ENCODE measurements at regions not wholly inside any gene's neighbourhood (a gene's known extent, or its start where the extent isn't known, plus 50 kb on each side); places are given as distances from the start of the nearest gene placed in this dataset.

DNA sequence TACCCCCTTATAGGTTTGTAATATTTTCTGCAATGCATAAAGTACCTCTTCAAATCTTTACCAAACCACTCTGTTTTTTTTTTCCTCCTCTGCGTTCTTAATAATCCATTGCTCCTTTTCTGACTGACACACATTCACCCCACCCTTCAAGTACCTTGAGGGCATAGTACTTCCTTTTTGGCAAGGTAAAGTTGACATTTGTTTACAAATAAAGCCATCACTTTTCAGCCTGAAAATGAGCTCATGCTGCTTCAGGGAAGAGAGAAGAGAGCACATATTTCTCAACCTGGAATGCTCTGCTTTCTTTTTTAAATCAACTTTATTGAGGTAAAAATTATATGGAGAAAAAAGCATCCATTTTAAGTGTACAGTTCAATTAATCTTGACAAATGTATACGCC, 113.9 kb downstream of the AGTR2 start:
- TF ChIP-seq ZBTB7A (IDR thresholded peaks at IDR 0.05; ENCODE audit: low read depth) (no peak), YY1 (IDR thresholded peaks at IDR 0.05; ENCODE audit: low read depth) (no peak), NFIC (IDR thresholded peaks at IDR 0.05) (no peak), EP300 (IDR thresholded peaks at IDR 0.05; ENCODE audit: borderline replicate concordance) (no peak), RAD21 (IDR thresholded peaks at IDR 0.05; ENCODE audit: low read depth) (no peak), MAX (IDR thresholded peaks at IDR 0.05) (no peak), TAF1 (IDR thresholded peaks at IDR 0.05; ENCODE audit: low read depth) (no peak), CREB1 (IDR thresholded peaks at IDR 0.05; ENCODE audit: low read depth) (no peak)

DNA sequence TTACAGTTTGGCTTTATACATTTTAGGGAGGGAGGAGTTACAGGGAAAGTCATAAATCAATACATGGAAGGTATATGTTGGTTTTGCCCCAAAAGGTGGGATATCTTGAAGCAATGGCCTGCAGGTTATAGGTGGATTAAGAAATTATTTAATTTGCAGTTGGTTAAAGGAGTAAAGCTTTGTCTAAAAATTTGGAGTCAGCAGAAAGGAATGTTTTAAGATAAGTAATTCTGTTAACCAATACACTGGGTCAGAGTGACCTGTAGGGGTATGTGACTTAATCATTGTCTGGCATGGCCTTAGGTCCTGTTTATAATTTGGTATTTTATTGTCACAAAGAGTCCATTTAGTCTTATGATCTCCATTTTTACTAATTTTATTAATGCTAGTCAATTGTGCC, 115.0 kb downstream of the AGTR2 start:
- TF ChIP-seq YY1 (IDR thresholded peaks at IDR 0.05; ENCODE audit: low read depth) = no peak
- no peak for TF ChIP-seq FOXM1 (IDR thresholded peaks at IDR 0.05; ENCODE audit: borderline replicate concordance, low read depth)
- no peak for TF ChIP-seq MAX (IDR thresholded peaks at IDR 0.05)
- TF ChIP-seq EP300 (IDR thresholded peaks at IDR 0.05; ENCODE audit: borderline replicate concordance) = no peak
- TF ChIP-seq, protein P1, sequence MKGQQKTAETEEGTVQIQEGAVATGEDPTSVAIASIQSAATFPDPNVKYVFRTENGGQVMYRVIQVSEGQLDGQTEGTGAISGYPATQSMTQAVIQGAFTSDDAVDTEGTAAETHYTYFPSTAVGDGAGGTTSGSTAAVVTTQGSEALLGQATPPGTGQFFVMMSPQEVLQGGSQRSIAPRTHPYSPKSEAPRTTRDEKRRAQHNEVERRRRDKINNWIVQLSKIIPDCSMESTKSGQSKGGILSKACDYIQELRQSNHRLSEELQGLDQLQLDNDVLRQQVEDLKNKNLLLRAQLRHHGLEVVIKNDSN (IDR thresholded peaks at IDR 0.05) = no peak
- no peak for TF ChIP-seq CEBPB (IDR thresholded peaks at IDR 0.05)
- no peak for TF ChIP-seq TCF12 (IDR thresholded peaks at IDR 0.05; ENCODE audit: low read depth)
- no peak for TF ChIP-seq CREB1 (IDR thresholded peaks at IDR 0.05; ENCODE audit: low read depth)
- no peak for TF ChIP-seq EGR1 (IDR thresholded peaks at IDR 0.05)
- TF ChIP-seq NFIC (IDR thresholded peaks at IDR 0.05) = no peak
- no peak for TF ChIP-seq TEAD4 (IDR thresholded peaks at IDR 0.05)
- no peak for TF ChIP-seq REST (IDR thresholded peaks at IDR 0.05; ENCODE audit: low read depth)
- TF ChIP-seq TAF1 (IDR thresholded peaks at IDR 0.05; ENCODE audit: low read depth) = no peak
- TF ChIP-seq ZBTB7A (IDR thresholded peaks at IDR 0.05; ENCODE audit: low read depth) = no peak
- no peak for TF ChIP-seq RAD21 (IDR thresholded peaks at IDR 0.05; ENCODE audit: low read depth)

DNA sequence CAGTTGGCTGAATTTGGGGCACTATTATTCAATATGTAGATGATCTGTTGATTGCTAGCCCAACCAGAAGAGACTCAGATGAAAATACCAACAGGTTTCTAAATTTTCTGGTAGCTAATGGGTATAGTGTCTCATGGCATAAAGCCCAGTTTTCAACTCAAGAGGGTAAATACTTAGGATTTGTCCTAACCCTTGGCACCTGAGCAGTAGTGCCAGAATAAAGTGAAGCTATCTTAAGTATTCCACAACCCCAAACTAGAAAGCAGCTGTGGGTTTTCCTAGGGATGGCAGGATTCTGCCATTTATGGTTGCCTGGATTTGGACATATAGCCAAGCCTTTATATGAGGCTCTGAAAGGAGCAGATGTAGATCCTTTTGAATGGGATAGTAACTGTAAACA, 119.0 kb downstream of the AGTR2 start:
- TF ChIP-seq NFIC (IDR thresholded peaks at IDR 0.05) = no peak
- TF ChIP-seq, protein P1 (IDR thresholded peaks at IDR 0.05) = no peak
- no peak for TF ChIP-seq REST (IDR thresholded peaks at IDR 0.05; ENCODE audit: low read depth)
- no peak for TF ChIP-seq ZBTB7A (IDR thresholded peaks at IDR 0.05; ENCODE audit: low read depth)
- no peak for TF ChIP-seq EP300 (IDR thresholded peaks at IDR 0.05; ENCODE audit: borderline replicate concordance)
- no peak for TF ChIP-seq MAX (IDR thresholded peaks at IDR 0.05)
- TF ChIP-seq RAD21 (IDR thresholded peaks at IDR 0.05; ENCODE audit: low read depth) = no peak
- TF ChIP-seq FOXM1 (IDR thresholded peaks at IDR 0.05; ENCODE audit: borderline replicate concordance, low read depth) = no peak
- no peak for TF ChIP-seq TAF1 (IDR thresholded peaks at IDR 0.05; ENCODE audit: low read depth)
- TF ChIP-seq CEBPB (IDR thresholded peaks at IDR 0.05) = no peak
- TF ChIP-seq TCF12 (IDR thresholded peaks at IDR 0.05; ENCODE audit: low read depth) = no peak
- TF ChIP-seq CREB1 (IDR thresholded peaks at IDR 0.05; ENCODE audit: low read depth) = no peak
- TF ChIP-seq TEAD4 (IDR thresholded peaks at IDR 0.05) = no peak
- TF ChIP-seq YY1 (IDR thresholded peaks at IDR 0.05; ENCODE audit: low read depth) = no peak
- no peak for TF ChIP-seq EGR1 (IDR thresholded peaks at IDR 0.05)

DNA sequence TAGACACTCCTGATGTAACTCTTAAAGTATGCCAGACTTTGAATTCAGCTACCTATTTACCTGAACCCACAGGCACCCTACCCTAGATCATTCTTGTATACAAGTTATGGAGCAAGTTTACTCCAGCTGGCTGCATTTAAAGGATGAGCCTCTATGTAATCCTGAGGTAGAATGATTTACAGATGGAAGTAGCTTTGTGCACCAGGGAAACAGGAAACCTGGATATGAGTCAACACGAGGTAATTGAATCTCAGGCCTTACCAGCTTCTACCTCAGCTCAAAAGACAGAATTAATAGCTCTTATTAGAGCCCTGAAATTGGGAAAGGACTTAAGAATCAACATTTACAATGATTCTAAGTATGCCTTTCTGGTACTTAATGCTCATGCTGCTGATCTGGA, 119.8 kb downstream of the AGTR2 start:
- TF ChIP-seq ZBTB7A (IDR thresholded peaks at IDR 0.05; ENCODE audit: low read depth) (no peak), REST (IDR thresholded peaks at IDR 0.05; ENCODE audit: low read depth) (no peak), NFIC (IDR thresholded peaks at IDR 0.05) (no peak), TEAD4 (IDR thresholded peaks at IDR 0.05) (no peak), CREB1 (IDR thresholded peaks at IDR 0.05; ENCODE audit: low read depth) (no peak), EP300 (IDR thresholded peaks at IDR 0.05; ENCODE audit: borderline replicate concordance) (no peak), TAF1 (IDR thresholded peaks at IDR 0.05; ENCODE audit: low read depth) (no peak)

Data from Ishikawa (cell line).